AG09319 (cell line): ENCODE measurements at regions not wholly inside any gene's neighbourhood (a gene's known extent, or its start where the extent isn't known, plus 50 kb on each side); places are given as distances from the start of the nearest gene placed in this dataset.

Experiments used
- DNase-seq: peaks from one replicate; pipeline ENCODE4 v3.0.0-alpha.2; 2010; ENCODE audit warnings: low read depth; ENCODE audit errors: extremely low read depth
- TF ChIP-seq, protein P1 (sequence below): IDR thresholded peaks from 2 replicates; pipeline ENCODE4 v1.5.1; 2011; ENCODE audit warnings: low read depth, mild to moderate bottlenecking, inconsistent platforms, low read length, moderate library complexity

DNA sequence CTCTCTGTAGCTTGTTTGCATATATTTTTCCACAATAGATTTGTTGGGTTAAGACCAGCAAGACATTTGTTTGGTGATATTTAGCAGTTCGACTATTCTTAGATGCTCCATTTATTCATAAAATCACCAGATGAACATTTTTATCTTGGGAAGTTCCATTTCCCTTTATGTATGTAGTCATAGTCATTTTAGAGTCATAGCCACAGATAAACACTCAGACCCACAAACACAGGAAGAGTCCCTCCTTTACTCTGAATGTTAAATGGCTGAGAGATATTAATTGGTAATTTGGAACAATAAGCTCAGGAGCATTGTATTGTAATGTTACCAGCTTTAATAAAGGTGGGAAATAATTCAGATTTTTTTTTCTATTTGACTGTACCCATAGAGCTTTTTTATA is 1608.7 kb downstream of the STIM2 start:
- TF ChIP-seq, protein P1, sequence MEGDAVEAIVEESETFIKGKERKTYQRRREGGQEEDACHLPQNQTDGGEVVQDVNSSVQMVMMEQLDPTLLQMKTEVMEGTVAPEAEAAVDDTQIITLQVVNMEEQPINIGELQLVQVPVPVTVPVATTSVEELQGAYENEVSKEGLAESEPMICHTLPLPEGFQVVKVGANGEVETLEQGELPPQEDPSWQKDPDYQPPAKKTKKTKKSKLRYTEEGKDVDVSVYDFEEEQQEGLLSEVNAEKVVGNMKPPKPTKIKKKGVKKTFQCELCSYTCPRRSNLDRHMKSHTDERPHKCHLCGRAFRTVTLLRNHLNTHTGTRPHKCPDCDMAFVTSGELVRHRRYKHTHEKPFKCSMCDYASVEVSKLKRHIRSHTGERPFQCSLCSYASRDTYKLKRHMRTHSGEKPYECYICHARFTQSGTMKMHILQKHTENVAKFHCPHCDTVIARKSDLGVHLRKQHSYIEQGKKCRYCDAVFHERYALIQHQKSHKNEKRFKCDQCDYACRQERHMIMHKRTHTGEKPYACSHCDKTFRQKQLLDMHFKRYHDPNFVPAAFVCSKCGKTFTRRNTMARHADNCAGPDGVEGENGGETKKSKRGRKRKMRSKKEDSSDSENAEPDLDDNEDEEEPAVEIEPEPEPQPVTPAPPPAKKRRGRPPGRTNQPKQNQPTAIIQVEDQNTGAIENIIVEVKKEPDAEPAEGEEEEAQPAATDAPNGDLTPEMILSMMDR = no peak
- DNase-seq = no peak

DNA sequence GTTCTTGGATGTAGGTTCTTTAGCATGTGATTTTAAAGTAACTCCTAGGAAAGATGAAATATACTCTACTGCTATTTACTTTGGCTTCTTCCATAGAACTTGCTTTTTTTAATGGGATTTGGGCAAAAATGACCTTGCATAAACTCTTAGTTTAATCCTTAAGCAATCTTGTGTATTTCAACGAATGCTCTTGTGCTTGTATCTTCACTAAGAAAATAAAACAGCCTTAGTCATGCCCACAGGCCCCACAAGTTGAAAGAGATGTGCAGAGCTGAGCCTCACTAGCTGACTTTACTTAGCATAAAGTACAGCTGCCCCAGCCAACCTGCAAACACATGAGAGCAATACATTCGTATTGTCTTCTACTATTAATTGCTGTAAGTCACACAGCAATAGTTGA is 1609.2 kb downstream of the STIM2 start:
- DNase-seq = no peak
- TF ChIP-seq, protein P1 = no peak

DNA sequence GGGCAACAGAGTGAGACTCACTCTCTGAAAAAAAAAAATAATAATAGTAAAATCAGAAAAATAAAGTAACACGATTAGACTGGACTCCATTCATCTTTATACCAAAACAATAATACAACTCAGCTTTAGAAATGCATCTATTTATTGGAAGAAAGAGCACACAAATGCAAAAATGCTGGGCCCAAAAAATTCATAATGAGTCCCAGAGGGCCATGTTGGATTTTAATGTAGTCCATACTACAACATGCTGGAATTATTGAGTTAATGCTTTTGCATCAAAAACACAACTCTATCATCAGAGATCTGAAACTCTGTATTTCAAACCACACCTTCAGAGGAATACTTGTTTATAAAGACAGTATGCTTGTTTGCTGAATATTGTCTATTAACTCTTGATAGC is 1614.7 kb downstream of the STIM2 start:
- TF ChIP-seq, protein P1 = no peak
- DNase-seq = no peak

- no peak for DNase-seq
- TF ChIP-seq, protein P1 = no peak
Measured at GRCh38 chr4:28479666-28480065, 1619.0 kb downstream of the STIM2 start.

DNA sequence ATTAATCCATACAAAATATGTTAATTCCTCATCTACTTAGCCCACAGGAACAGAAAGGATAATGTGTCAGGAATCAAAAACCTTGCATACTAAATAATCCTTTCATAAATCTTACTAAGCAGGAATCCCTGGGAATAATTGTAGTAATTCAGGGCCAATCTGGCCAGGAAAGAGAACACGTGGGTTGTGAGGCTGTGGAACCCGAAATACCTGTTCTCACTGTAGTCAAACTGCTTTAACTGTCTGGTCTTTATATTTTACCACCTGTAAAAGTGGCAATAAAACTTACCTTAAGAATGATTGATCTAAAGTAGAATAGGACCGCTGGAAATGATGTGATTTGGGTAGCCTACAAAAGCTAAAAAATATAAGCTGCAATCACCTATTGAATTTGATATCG is 1620.9 kb downstream of the STIM2 start:
- DNase-seq = no peak
- TF ChIP-seq, protein P1 = no peak

GRCh38 chr4:28482580-28483270 is 1622.1 kb downstream of the STIM2 start:
- DNase-seq = no peak
- TF ChIP-seq, protein P1 = no peak

- TF ChIP-seq, protein P1 = no peak
- no peak for DNase-seq
Measured at GRCh38 chr4:28488021-28488420, 1627.4 kb downstream of the STIM2 start.
